Astrocyte of the spinal cord (primary cell): ENCODE measurements at regions not wholly inside any gene's neighbourhood (a gene's known extent, or its start where the extent isn't known, plus 50 kb on each side); places are given as distances from the start of the nearest gene placed in this dataset.
"Not testable (repeated sequence)": the region's sequence is repeated elsewhere in the genome, so short reads cannot be mapped to it uniquely, and the experiment has no call there.

Source experiments
- DNase-seq: peaks from one replicate; pipeline ENCODE4 v3.0.0; 2011; ENCODE audit warnings: low read depth, low spot score
- H3K4me3 ChIP-seq: 2 replicates; pipeline ENCODE4 v1.5.1; 2011; ENCODE audit warnings: low read depth, mild to moderate bottlenecking, low read length, moderate library complexity
- CTCF ChIP-seq: IDR thresholded peaks from 2 replicates; pipeline ENCODE4 v1.5.1; 2012; ENCODE audit warnings: low read depth, mild to moderate bottlenecking, low read length, inconsistent platforms
- in situ Hi-C: cut with HindIII; loops from 2 replicates; pipeline ENCODE4 v1.10.0; 2017; ENCODE audit warnings: low sequenced_read_pairs

GRCh38 chr10:3374914-3375313 lies 202.3 kb upstream of the PITRM1 start:
- in situ Hi-C loops = no loop called here
- DNase-seq = no peak
- no peak for TF ChIP-seq CTCF
- no peak overlapping the region for H3K4me3 ChIP-seq

- in situ Hi-C loops, H3K4me3 ChIP-seq: not testable (repeated sequence)
Observed at GRCh38 chr10:3373374-3374027, 200.9 kb upstream of the PITRM1 start.

GRCh38 chr10:3372281-3372680 lies 199.7 kb upstream of the PITRM1 start:
- no peak overlapping the region for H3K4me3 ChIP-seq
- no peak for DNase-seq
- no peak for TF ChIP-seq CTCF
- in situ Hi-C loops = no loop called here

More at GRCh38 chr10:3373374-3374027, 200.9 kb upstream of the PITRM1 start:
- not testable (repeated sequence) for DNase-seq

- H3K4me3 ChIP-seq, in situ Hi-C loops, DNase-seq: not testable (repeated sequence)
Observed at GRCh38 chr10:3371624-3372023, 199.0 kb upstream of the PITRM1 start.

- H3K4me3 ChIP-seq = no peak overlapping the region
- in situ Hi-C loops = no loop called here
- DNase-seq = no peak
- TF ChIP-seq CTCF = no peak
Observed at GRCh38 chr10:3366735-3367405, 194.3 kb upstream of the PITRM1 start.

- no peak for DNase-seq
- H3K4me3 ChIP-seq = no peak overlapping the region
- in situ Hi-C loops = no loop called here
- no peak for TF ChIP-seq CTCF
Observed at GRCh38 chr10:3366043-3366442, 193.5 kb upstream of the PITRM1 start.

- in situ Hi-C loops = no loop called here
- DNase-seq = no peak
- no peak for TF ChIP-seq CTCF
- no peak overlapping the region for H3K4me3 ChIP-seq
Observed at GRCh38 chr10:3365630-3366029, 193.0 kb upstream of the PITRM1 start.
